ENCODE measurements at regions not wholly inside any gene's neighbourhood (a gene's known extent, or its start where the extent isn't known, plus 50 kb on each side); places are given as distances from the start of the nearest gene placed in this dataset.

- no peak for TF ChIP-seq CTCF (IDR thresholded peaks at IDR 0.05; ENCODE audit: borderline replicate concordance, control extremely low read depth, extremely low read depth, insufficient read depth, missing control alignments)
- in situ Hi-C loops (cut with MboI; ENCODE audit: low sequenced_read_pairs, unreplicated experiment) = loop anchor here (25.0 kb wide), 1 partner anchor 384 kb away; no protein-coding TSS in a partner anchor
Observed at GRCh38 chr22:19645905-19646304, 68.4 kb upstream of the SEPTIN5 start.

GRCh38 chr22:19646383-19646782 is 67.9 kb upstream of the SEPTIN5 start:
- in situ Hi-C loops (cut with MboI; ENCODE audit: low sequenced_read_pairs, unreplicated experiment) = loop anchor here (25.0 kb wide), 1 partner anchor 384 kb away; no protein-coding TSS in a partner anchor
- DNase-seq (ENCODE audit: low spot score) = no peak
- TF ChIP-seq CTCF (IDR thresholded peaks at IDR 0.05; ENCODE audit: borderline replicate concordance, control extremely low read depth, extremely low read depth, insufficient read depth, missing control alignments) = no peak

More at GRCh38 chr22:19645905-19646304, 68.4 kb upstream of the SEPTIN5 start:
- no peak for DNase-seq (ENCODE audit: low spot score)

GRCh38 chr22:19648419-19648929 is 65.8 kb upstream of the SEPTIN5 start:
- in situ Hi-C loops (cut with MboI; ENCODE audit: low sequenced_read_pairs, unreplicated experiment) = loop anchor here (25.0 kb wide), 1 partner anchor 386 kb away; no protein-coding TSS in a partner anchor
- DNase-seq (ENCODE audit: low spot score) = no peak
- no peak for TF ChIP-seq CTCF (IDR thresholded peaks at IDR 0.05; ENCODE audit: borderline replicate concordance, control extremely low read depth, extremely low read depth, insufficient read depth, missing control alignments)

- in situ Hi-C loops (cut with MboI; ENCODE audit: low sequenced_read_pairs, unreplicated experiment) = no loop called here
- no peak for TF ChIP-seq CTCF (IDR thresholded peaks at IDR 0.05; ENCODE audit: borderline replicate concordance, control extremely low read depth, extremely low read depth, insufficient read depth, missing control alignments)
- DNase-seq (ENCODE audit: low spot score) = no peak
Observed at GRCh38 chr22:19652316-19652715, 62.0 kb upstream of the SEPTIN5 start.

GRCh38 chr22:19654338-19654987 is 59.8 kb upstream of the SEPTIN5 start:
- no peak for TF ChIP-seq CTCF (IDR thresholded peaks at IDR 0.05; ENCODE audit: borderline replicate concordance, control extremely low read depth, extremely low read depth, insufficient read depth, missing control alignments)
- in situ Hi-C loops (cut with MboI; ENCODE audit: low sequenced_read_pairs, unreplicated experiment) = no loop called here
- no peak for DNase-seq (ENCODE audit: low spot score)

- no peak for DNase-seq (ENCODE audit: low spot score)
- in situ Hi-C loops (cut with MboI; ENCODE audit: low sequenced_read_pairs, unreplicated experiment) = no loop called here
- TF ChIP-seq CTCF (IDR thresholded peaks at IDR 0.05; ENCODE audit: borderline replicate concordance, control extremely low read depth, extremely low read depth, insufficient read depth, missing control alignments) = no peak
Observed at GRCh38 chr22:19655399-19655798, 58.9 kb upstream of the SEPTIN5 start.

All from GM13976 (cell line).